Activated CD4-positive, alpha-beta T cell treated with anti-CD3 and anti-CD28 coated beads for 4 hours (primary cell): ENCODE measurements at regions not wholly inside any gene's neighbourhood (a gene's known extent, or its start where the extent isn't known, plus 50 kb on each side); places are given as distances from the start of the nearest gene placed in this dataset.
A peak's percentile ranks its signal among the peaks of the same experiment; 100 is the strongest.
"Not testable (repeated sequence)": the region's sequence is repeated elsewhere in the genome, so short reads cannot be mapped to it uniquely, and the experiment has no call there.

Experiments used
- DNase-seq, 2 donors: peaks; one replicate each; pipeline ENCODE4 v3.0.0-alpha.2; 2020

DNA sequence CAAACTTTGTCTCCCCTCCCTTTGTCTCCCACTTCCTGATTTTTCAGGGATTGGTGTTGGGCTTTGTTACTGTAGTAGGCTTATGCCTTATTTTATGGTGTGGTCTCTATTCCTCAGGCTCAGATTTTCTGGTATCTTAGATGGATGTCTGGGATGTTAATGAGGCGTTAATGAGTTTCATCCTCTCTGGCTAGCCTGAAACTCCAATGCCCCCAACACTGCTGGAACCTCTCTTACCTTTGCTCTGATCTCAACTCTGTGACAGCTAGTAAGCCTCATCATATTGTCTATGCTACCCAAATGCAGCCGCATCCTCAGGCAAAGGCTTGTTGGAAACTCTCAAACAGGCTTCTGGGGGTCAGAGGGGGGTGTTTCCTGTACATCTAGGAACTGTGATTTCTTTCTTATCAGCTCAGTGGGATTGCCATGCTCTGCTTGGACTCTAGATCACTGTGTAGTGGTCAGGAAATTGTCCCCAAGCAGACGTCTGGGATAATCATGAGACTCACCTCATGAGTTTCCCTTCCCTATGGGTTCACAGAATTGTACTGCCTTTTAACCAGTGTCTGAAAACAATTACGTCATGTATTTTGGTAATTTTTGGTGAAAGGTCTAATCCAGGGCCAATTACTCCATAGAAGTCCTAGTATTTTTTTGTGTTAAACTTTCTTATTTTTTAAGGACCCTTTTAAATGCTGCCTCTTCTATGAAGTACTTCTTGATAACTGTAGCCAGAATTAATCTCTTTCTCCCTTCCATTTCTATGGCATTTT lies 88.8 kb upstream of the TRPC7 start:
- no peak for DNase-seq

- no peak for DNase-seq
Measured at GRCh38 chr5:136453199-136453598, 87.9 kb upstream of the TRPC7 start.

DNA sequence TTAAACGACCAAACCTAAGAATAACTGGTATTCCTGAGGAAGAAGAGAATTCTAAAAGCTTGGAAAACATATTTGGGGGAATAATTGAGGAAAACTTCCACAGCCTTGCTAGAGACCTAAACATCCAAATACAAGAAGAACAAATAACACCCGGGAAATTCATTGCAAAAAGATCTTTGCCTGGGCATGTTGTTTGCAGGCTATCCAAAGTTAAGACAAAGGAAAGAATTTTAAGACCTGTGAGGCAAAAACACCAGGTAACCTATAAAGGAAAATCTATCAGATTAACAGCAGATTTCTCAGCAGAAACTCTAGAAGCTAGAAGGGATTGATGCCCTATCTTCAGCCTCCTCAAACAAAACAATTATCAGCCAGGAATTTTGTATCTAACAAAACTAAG lies 82.2 kb upstream of the TRPC7 start:
- DNase-seq: not testable (repeated sequence)

DNA sequence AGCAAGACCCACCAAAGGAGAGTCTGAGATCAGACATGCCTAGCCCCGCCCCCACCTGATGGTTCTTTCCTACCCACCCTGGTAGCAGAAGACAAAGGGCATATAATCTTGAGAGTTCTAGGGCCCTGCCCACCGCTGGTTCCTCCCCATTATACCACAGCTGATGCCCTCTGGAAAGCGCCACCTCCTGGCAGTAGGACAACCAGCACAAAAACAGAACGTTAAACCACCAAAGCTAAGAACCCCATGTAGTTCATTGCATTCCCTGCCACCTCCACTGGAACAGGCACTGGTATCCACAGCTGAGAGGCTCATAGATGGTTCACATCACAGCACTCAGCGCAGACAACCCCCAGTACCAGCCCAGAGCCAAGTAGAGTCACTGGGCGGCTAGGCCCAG lies 81.2 kb upstream of the TRPC7 start:
- DNase-seq: no peak

- not testable (repeated sequence) for DNase-seq
Measured at GRCh38 chr5:136444099-136444498, 78.8 kb upstream of the TRPC7 start.

DNA sequence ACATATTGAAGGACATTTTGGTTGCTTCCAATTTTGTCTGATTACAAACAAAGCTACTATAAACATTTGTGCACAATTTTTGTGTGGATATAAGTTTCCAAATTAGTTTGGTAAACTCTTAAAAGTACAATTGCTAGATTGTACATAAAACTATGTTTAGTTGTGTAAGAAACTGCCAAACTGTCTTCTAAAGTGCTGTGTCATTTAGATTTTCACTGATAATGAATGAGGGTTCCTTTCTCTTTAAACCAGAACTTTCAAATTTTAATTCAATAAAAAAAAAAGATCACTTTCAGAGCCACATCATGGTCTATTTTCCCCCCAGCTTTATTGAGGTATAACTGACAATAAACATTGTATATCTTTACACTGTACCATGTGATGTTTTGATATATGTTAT lies 74.0 kb upstream of the TRPC7 start:
- DNase-seq: no peak

DNA sequence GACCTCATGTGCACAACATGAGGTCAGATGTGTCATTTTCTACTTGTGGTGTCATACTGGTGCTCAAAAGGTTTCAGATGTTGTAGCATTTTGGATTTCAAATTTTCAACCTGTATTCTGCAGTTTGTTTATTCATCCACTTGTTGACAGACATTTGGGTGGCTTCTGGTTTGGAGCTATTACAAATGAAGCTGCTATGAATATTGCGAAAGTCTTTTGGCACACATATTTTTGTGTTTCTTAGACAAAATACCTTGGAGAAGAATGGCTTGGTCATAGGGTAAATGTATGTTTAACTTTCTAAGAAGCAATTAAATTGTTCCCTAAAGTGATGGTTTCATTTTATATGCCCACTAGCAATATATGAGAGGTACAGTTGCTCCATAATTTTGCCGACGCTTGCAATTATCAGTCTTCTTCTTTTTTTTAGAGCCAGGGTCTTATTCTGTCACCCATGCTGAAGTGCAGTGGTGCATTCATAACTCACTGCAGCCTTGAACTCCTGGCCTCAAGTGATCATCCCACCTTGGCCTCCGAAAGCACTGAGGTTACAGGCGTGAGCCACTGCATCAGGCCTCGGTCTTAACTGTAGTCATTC lies 70.7 kb upstream of the TRPC7 start:
- DNase-seq: no peak

- DNase-seq: no peak
Measured at GRCh38 chr5:136434795-136435194, 69.5 kb upstream of the TRPC7 start.

- no peak for DNase-seq
Measured at GRCh38 chr5:136432705-136433104, 67.4 kb upstream of the TRPC7 start.

- DNase-seq: no peak
Measured at GRCh38 chr5:136430081-136430480, 64.7 kb upstream of the TRPC7 start.

DNA sequence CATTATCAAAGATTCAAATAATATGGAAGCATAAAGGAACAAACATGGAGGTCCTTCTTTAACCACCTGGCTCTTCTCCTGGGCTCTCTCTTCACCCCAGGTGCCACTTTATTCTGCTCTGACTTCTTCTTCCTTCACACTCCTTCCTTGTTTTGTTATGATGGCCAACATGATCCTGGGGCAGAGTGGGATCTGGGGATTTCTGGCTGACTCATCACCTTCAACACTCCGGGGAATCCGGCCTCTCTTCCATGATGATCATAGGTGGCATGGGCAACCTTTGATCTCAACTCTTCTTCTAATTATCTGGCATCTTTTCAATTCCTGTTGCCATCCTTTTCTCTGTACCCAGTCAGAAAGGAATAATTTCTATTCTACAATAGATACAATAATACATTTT lies 62.1 kb upstream of the TRPC7 start:
- DNase-seq: no peak

DNA sequence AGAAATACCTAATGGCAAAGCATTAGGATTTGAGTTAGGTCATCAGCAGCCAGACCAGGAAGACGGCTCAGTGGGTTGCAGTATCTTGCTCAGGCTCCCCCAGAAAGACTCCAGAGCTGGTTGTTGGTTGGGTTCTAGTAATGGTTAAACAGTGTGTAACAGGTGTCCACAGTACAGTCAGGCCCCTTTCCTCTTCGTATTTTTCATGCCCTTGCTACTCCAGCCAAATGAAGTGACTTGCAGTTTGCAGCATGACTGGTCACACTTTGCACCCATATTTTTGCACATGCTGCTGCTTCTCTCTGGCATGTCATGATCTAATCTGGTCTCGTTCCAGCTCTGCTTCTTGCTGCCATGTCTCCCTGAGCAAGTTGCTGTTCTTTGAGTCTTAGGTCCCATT lies 60.6 kb upstream of the TRPC7 start:
- DNase-seq: no peak

GRCh38 chr5:136424835-136425584 lies 59.7 kb upstream of the TRPC7 start:
- peak in 1 of 2 donors; percentile 2 for DNase-seq

DNA sequence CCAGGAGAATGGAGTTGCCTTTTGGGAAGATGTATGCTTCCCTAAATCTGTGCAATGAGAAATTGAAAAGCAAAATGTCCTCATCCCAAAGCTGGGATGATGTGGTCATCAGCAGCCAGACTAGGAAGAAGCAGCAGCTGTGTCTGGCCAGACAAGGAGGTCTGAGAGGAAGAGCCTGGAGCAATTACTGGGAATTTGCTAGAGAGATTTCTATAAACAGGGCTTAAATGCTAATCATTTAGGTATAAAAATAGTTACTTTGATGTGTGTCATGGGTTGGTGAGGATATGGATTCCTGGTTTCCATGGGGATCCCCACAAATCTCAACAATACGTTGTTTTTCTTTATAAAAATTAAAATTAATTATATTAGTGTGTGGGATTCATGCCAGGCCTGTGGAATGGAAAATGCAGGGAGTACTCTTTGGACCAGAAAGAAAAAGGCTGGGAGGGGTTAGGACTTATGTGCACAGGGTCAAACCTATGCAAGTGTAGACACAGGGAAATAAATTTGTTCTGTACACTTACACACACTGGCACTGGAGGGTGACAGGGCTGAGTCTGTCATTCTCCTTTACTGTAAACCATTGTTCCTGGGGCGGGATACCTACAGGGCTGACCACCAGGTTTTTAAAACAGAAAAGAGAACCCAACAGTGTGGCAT lies 58.7 kb upstream of the TRPC7 start:
- DNase-seq: no peak

GRCh38 chr5:136420168-136420898 lies 55.0 kb upstream of the TRPC7 start:
- no peak for DNase-seq

- DNase-seq: no peak
Measured at GRCh38 chr5:136418301-136418700, 53.0 kb upstream of the TRPC7 start.
